Colonic mucosa (tissue), 4 donors: ENCODE measurements at regions not wholly inside any gene's neighbourhood (a gene's known extent, or its start where the extent isn't known, plus 50 kb on each side); places are given as distances from the start of the nearest gene placed in this dataset.

Experiments
- DNase-seq: peaks from one replicate; pipeline ENCODE4 v3.0.0-alpha.2; 2020
- H3K27ac ChIP-seq: fragments of 200-600 bp; one replicate; pipeline ENCODE4 v1.8.0; 2021
- H3K27me3 ChIP-seq: fragments of 200-600 bp; one replicate; pipeline ENCODE4 v1.8.0; 2021
- H3K36me3 ChIP-seq: fragments of 200-600 bp; one replicate; pipeline ENCODE4 v1.8.0; 2021
- H3K4me1 ChIP-seq: fragments of 200-600 bp; one replicate; pipeline ENCODE4 v1.8.0; 2021; ENCODE audit warnings: mild to moderate bottlenecking
- H3K4me3 ChIP-seq: fragments of 200-600 bp; one replicate; pipeline ENCODE4 v1.8.0; 2021
- H3K9ac ChIP-seq, 2 donors: one replicate each; pipeline ENCODE4 v1.7.0; 2013; ENCODE audit warnings: control low read depth in 2 of 2, low read depth in 2 of 2, low read length in 2 of 2
- H3K9me3 ChIP-seq: fragments of 200-600 bp; one replicate; pipeline ENCODE4 v1.8.0; 2021
- intact Hi-C: fragments of 100-400 bp; cut with DNase I; formaldehyde crosslinking; loops from one replicate; pipeline ENCODE4 v1.14.1; 2022
- TF ChIP-seq, protein P1 (sequence below): fragments of 200-600 bp; IDR thresholded peaks from one replicate; pipeline ENCODE4 v1.8.0; 2022; ENCODE audit warnings: antibody characterized with exemption, mild to moderate bottlenecking
- donor health status: healthy.
- donor health status: DM: no; HTN: no; CAD: no.
- donor health status: DM: no; HTN: no; CAD: no.

DNA sequence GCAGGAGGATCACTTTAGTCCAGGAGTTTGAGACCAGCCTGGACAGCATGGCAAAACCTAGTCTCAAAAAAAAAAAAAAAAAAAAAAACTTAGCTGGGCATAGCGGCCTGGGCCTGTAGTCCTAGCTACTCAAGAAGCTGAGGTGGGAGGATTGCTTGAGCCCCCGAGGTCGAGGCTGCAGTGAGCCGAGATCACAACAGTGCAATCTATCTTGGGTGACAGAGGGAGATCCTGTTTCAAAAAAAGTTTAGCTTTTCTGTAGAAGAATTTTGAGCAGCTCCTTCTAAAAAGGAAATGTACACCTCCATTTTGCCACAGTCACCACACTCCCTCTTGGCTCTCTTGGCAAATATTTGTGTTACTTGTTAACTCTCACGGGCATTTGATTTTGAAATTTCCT, 505.8 kb downstream of the DOK5 start:
- Histone ChIP-seq H3K9ac (no peak overlapping the region), H3K27ac (no peak overlapping the region), H3K9me3 (no peaks in the 10 kb centered on the region), H3K36me3 (no peaks in the 10 kb centered on the region), H3K4me3 (no peak overlapping the region), H3K4me1 (no peaks in the 10 kb centered on the region), H3K27me3 (no peaks in the 10 kb centered on the region)
- no peak for DNase-seq
- intact Hi-C loops: no loop called here
- TF ChIP-seq, protein P1, sequence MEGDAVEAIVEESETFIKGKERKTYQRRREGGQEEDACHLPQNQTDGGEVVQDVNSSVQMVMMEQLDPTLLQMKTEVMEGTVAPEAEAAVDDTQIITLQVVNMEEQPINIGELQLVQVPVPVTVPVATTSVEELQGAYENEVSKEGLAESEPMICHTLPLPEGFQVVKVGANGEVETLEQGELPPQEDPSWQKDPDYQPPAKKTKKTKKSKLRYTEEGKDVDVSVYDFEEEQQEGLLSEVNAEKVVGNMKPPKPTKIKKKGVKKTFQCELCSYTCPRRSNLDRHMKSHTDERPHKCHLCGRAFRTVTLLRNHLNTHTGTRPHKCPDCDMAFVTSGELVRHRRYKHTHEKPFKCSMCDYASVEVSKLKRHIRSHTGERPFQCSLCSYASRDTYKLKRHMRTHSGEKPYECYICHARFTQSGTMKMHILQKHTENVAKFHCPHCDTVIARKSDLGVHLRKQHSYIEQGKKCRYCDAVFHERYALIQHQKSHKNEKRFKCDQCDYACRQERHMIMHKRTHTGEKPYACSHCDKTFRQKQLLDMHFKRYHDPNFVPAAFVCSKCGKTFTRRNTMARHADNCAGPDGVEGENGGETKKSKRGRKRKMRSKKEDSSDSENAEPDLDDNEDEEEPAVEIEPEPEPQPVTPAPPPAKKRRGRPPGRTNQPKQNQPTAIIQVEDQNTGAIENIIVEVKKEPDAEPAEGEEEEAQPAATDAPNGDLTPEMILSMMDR: no peak

DNA sequence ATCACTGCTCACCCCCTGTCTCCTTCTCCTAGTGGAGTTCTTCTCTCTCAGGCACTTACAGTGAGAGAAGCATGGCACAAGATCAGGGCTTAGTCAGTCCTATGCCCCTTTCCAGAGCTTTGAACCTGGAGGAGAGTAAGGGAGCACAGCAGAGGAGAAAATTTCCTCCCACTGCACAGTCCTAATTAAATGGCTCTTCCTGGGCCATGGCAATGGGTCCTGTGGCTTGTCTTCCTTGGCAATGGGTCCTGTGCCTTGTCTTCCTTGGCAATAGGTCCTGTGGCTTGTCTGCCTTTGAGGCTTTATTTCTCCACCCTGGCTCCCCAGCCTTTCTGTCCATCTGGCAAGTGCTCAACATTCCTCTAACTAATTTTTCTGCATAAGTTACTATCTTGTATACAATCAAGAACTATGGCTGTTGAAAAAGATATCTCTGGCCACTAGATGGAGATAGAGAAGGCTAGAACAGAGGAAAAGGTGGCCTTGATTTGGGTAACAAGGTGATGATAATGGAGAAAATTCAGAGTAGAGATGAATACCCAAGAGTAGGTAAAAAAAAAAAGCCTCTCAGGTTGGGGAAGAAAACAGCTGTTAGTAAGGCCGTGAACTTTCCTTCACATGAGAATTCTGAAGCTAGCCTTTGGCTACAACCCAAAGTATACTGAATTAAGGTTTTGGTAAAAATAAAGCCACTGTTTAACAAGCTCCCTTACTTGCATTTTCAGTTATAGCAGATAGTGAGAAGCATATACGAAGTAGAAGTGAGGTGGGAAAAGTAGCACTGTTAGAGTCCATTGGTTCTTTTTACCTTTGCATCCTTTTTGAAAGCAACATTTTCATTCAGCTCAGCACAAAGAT, 504.9 kb downstream of the DOK5 start:
- DNase-seq: no peak
- Histone ChIP-seq H3K27me3 (no peaks in the 10 kb centered on the region), H3K9me3 (no peaks in the 10 kb centered on the region), H3K4me1 (no peaks in the 10 kb centered on the region), H3K9ac (no peak overlapping the region), H3K36me3 (no peaks in the 10 kb centered on the region), H3K4me3 (no peak overlapping the region), H3K27ac (no peak overlapping the region)
- intact Hi-C loops: no loop called here
- TF ChIP-seq, protein P1: peak; percentile 34

DNA sequence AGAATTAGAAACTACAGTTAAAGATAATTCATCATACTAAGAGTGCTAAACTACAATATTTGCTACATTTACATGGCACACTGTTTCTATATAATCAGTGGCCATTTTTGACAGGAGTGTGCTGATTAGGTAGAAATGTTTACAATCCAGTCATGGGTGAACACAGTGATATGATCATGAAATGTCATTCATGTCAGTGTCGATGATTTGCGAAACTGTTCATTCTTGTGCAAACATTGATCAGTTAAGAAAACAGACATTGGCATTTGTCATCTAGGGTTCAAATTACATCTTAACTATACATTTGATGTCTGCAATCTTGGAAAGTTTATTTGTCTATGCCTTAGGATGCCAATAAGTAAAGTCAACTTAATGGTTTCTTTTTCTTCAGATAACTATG, 474.9 kb downstream of the DOK5 start:
- no peaks in the 10 kb centered on the region for H3K27me3 ChIP-seq

DNA sequence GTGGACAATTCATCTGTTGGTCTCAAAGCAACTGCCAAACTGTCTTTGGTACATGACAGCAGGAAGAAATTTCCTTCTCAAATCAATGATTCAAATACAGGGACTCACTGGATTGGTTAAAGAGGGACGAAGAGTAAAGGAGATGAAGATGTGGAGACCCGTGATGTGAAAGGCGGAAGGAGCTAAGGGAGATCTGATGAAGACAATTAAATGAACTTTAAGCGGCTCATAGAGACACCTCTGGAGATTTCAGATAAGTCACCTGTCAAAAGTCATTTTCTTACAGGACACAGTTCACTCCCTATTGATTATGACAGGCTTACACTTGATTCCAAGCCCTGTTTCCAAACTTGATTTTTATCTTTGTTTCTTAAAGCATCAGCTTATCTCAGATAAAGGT, 466.3 kb downstream of the DOK5 start:
- no peaks in the 10 kb centered on the region for H3K36me3 ChIP-seq
- no peak overlapping the region for H3K4me3 ChIP-seq
- no peaks in the 10 kb centered on the region for H3K27me3 ChIP-seq
- TF ChIP-seq, protein P1: no peak
- DNase-seq: no peak
- intact Hi-C loops: no loop called here
- H3K4me1 ChIP-seq: no peaks in the 10 kb centered on the region
- no peak overlapping the region for H3K27ac ChIP-seq
- no peaks in the 10 kb centered on the region for H3K9me3 ChIP-seq
- no peak overlapping the region for H3K9ac ChIP-seq

More for the DNA sequence above, 474.9 kb downstream of the DOK5 start:
- H3K9ac ChIP-seq: no peak overlapping the region
- intact Hi-C loops: no loop called here
- no peaks in the 10 kb centered on the region for H3K9me3 ChIP-seq
- TF ChIP-seq, protein P1: no peak
- no peak for DNase-seq
- no peak overlapping the region for H3K27ac ChIP-seq
- no peaks in the 10 kb centered on the region for H3K4me1 ChIP-seq
- H3K4me3 ChIP-seq: no peak overlapping the region
- H3K36me3 ChIP-seq: no peaks in the 10 kb centered on the region

DNA sequence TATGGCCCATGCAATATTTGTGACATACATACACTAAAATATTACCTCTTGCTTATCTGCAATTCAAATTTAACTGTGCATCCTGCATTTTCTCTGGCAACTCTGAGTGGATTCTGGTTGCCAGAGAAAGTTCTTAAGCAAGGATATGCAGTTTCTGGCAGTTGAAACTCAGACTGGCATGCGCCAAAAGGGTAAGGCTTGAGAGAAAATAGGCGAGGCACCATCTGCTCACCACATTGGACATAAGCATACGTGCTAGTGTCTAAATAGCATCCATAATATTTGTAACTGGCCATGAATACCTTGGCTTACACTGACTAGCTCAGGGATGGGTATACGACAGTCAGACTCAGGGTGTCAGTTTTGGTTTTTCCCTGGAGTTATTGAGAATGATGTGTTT, 465.1 kb downstream of the DOK5 start:
- TF ChIP-seq, protein P1: no peak
- Histone ChIP-seq H3K27ac (no peak overlapping the region), H3K9ac (no peak overlapping the region), H3K9me3 (no peaks in the 10 kb centered on the region), H3K36me3 (no peaks in the 10 kb centered on the region), H3K4me3 (no peak overlapping the region), H3K4me1 (no peaks in the 10 kb centered on the region), H3K27me3 (no peaks in the 10 kb centered on the region)
- no peak for DNase-seq
- intact Hi-C loops: no loop called here
